Tibial nerve (tissue), 4 donors: ENCODE measurements at regions not wholly inside any gene's neighbourhood (a gene's known extent, or its start where the extent isn't known, plus 50 kb on each side); places are given as distances from the start of the nearest gene placed in this dataset.

Experiments used
- DNase-seq, 2 donors: peaks; one replicate each; pipeline ENCODE4 v3.0.0-alpha.2; 2019; ENCODE audit warnings: low spot score in 2 of 2
- H3K27ac ChIP-seq, 4 donors: fragments of 200-600 bp; sonication (generic) in 3 of 4; one replicate each; pipeline ENCODE4 v1.5.1; 2017 to 2019; ENCODE audit warnings: mild to moderate bottlenecking in 1 of 4
- H3K27me3 ChIP-seq, 2 donors: fragments of 200-600 bp; sonication (generic) in 1 of 2; one replicate each; pipeline versions ENCODE4 v1.5.1 to v1.6.0; 2017 to 2019
- H3K36me3 ChIP-seq, 3 donors: fragments of 200-600 bp; sonication (generic); one replicate each; pipeline ENCODE4 v1.5.1; 2018 to 2019
- H3K4me1 ChIP-seq, 4 donors: fragments of 200-600 bp; sonication (generic) in 3 of 4; one replicate each; pipeline ENCODE4 v1.5.1; 2017 to 2019
- H3K4me3 ChIP-seq, 4 donors: fragments of 200-600 bp; sonication (generic) in 3 of 4; one replicate each; pipeline ENCODE4 v1.5.1; 2017 to 2019; ENCODE audit warnings: mild to moderate bottlenecking in 1 of 4, moderate library complexity in 1 of 4
- H3K9me3 ChIP-seq, 4 donors: fragments of 200-600 bp; sonication (generic) in 3 of 4; one replicate each; pipeline ENCODE4 v1.5.1; 2017 to 2019
- EP300 ChIP-seq, 2 donors: sonication (generic); formaldehyde crosslinking; IDR thresholded peaks; one replicate each; pipeline ENCODE4 v1.6.1; 2017; ENCODE audit warnings: antibody characterized with exemption in 2 of 2, mild to moderate bottlenecking in 1 of 2
- POLR2A ChIP-seq, 2 donors: fragments of 450-650 bp; IDR thresholded peaks; one replicate each; pipeline ENCODE4 v1.6.1; 2017; ENCODE audit warnings: antibody characterized with exemption in 2 of 2, mild to moderate bottlenecking in 2 of 2, moderate library complexity in 2 of 2
- WGBS, 2 donors: methylation state at CpG; one replicate each; pipeline ENCODE4 v1.1.5; 2018; 5-methylcytosine and 5-hydroxymethylcytosine counted together
- TF ChIP-seq, protein P1 (sequence below), 5 experiments: fragments of 200-600 bp in 3 of 5; fragments of 450-650 bp in 2 of 5; sonication (generic) in 3 of 5; IDR thresholded peaks; one replicate each; pipeline ENCODE4 v1.5.1; 2016 to 2019; ENCODE audit warnings: antibody characterized with exemption in 5 of 5, mild to moderate bottlenecking in 3 of 5, moderate library complexity in 2 of 5

DNA sequence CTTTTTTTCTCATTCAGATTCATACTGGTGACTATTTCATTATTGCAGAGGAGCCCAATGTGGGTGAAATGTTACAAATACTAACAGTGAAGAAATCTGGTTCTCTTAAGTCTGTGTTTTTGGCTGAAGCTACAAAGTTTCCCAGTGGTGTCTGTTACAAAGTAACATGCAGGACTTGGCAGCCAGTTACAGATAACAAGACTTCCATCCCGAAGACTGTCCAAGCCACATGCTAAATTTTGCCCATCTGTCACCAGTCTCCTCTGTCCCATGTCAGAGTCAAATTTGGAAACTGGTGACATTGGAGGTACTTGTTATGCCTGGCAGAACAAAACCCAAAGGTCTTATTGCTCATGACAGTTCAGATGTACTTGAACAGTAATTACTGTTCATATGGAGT is 269.2 kb upstream of the GOLIM4 start:
- Histone ChIP-seq H3K4me1 (no peaks in the 10 kb centered on the region), H3K36me3 (no peaks in the 10 kb centered on the region), H3K4me3 (no peak overlapping the region), H3K9me3 (no peaks in the 10 kb centered on the region), H3K27me3 (no peaks in the 10 kb centered on the region), H3K27ac (no peak overlapping the region)
- WGBS, 2 donors = 79 to 85% methylated on average over 1 of the region's 1 CpG
- no peak for TF ChIP-seq EP300 (IDR thresholded peaks at IDR 0.05)
- TF ChIP-seq, protein P1, sequence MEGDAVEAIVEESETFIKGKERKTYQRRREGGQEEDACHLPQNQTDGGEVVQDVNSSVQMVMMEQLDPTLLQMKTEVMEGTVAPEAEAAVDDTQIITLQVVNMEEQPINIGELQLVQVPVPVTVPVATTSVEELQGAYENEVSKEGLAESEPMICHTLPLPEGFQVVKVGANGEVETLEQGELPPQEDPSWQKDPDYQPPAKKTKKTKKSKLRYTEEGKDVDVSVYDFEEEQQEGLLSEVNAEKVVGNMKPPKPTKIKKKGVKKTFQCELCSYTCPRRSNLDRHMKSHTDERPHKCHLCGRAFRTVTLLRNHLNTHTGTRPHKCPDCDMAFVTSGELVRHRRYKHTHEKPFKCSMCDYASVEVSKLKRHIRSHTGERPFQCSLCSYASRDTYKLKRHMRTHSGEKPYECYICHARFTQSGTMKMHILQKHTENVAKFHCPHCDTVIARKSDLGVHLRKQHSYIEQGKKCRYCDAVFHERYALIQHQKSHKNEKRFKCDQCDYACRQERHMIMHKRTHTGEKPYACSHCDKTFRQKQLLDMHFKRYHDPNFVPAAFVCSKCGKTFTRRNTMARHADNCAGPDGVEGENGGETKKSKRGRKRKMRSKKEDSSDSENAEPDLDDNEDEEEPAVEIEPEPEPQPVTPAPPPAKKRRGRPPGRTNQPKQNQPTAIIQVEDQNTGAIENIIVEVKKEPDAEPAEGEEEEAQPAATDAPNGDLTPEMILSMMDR (IDR thresholded peaks at IDR 0.05) = no peak
- TF ChIP-seq POLR2A (IDR thresholded peaks at IDR 0.05) = no peak
- DNase-seq = no peak

DNA sequence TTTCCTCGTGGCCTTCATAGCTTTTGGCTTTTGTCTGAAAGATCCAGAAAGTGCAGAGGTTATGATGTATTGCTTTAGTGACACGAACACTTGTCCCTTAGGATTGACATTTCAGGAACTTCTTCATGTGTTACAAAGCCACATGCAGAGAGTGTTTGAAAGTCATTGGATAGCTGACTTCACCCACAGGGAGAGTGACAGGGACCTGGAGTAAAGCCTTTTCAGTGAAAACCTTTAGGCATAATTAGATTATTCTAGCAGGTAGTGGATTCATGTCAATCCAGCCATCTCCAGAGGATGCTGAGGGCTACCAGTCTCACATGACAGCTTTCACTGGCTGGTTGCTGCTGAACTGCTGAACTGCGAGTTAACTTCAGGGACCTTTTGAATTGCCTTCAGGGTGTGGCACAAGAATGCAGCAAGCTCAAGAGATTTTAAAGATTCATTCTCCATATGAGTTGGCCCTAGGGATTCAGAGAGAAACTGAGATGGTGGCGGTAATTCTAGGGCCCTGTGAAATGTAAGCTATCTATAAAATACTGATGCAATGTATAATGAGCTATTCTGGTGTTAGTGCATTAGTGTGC is 267.0 kb upstream of the GOLIM4 start:
- Histone ChIP-seq H3K27ac (no peak overlapping the region), H3K4me1 (no peaks in the 10 kb centered on the region), H3K9me3 (no peaks in the 10 kb centered on the region), H3K27me3 (no peaks in the 10 kb centered on the region), H3K4me3 (no peak overlapping the region), H3K36me3 (no peaks in the 10 kb centered on the region)
- WGBS, 2 donors = 51 to 54% methylated on average over 4 of the region's 4 CpGs
- DNase-seq = no peak
- no peak for TF ChIP-seq POLR2A (IDR thresholded peaks at IDR 0.05)
- TF ChIP-seq, protein P1 (IDR thresholded peaks at IDR 0.05) = no peak
- TF ChIP-seq EP300 (IDR thresholded peaks at IDR 0.05) = no peak

DNA sequence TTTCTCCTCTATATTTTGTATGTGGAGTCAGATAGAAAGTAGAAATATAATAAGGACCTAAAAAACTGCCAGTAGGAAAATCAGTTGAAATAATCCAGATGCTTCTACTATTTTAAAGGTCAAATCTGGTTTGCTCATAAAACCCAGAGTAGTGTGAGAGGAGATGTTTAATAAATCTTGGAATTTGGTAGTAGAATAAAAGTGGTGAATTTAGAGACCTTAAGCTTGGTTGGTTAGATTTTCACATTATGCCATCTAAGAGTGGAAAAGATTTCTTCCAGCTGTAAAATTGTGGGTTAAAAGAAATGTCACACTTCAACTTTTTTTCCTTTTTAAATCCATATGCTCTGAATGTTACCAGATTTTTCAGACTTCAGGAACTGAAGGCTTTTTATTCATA is 266.4 kb upstream of the GOLIM4 start:
- H3K27me3 ChIP-seq = no peaks in the 10 kb centered on the region
- TF ChIP-seq EP300 (IDR thresholded peaks at IDR 0.05) (no peak), POLR2A (IDR thresholded peaks at IDR 0.05) (no peak)
- TF ChIP-seq, protein P1 (IDR thresholded peaks at IDR 0.05) = no peak
- no peaks in the 10 kb centered on the region for H3K4me1 ChIP-seq
- H3K4me3 ChIP-seq = no peak overlapping the region
- no peaks in the 10 kb centered on the region for H3K36me3 ChIP-seq
- H3K27ac ChIP-seq = no peak overlapping the region
- no peak for DNase-seq
- H3K9me3 ChIP-seq = no peaks in the 10 kb centered on the region

DNA sequence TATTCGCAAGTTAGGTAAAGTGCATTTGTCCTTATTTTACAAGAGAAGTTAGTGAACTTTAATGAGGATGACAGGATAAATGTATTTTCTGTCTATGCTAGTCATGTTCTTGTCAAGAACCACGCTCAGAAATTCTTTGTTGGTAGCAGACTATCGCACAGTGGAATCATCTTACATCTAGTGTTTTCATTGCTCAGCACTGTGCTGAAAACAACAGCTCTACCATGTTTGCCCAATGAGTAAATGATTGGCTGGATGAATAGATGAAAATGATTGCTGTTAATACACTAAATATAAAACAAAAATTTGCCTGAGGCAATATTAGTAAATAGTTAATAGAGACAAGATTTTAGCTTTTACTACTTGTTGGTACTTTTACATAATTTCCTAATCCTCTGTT is 265.3 kb upstream of the GOLIM4 start:
- Histone ChIP-seq H3K36me3 (no peaks in the 10 kb centered on the region), H3K4me3 (no peak overlapping the region), H3K4me1 (no peaks in the 10 kb centered on the region), H3K27ac (no peak overlapping the region), H3K9me3 (no peaks in the 10 kb centered on the region), H3K27me3 (no peaks in the 10 kb centered on the region)
- no peak for DNase-seq
- WGBS, 2 donors = 88 to 90% methylated on average over 3 of the region's 3 CpGs
- TF ChIP-seq POLR2A (IDR thresholded peaks at IDR 0.05) (no peak), EP300 (IDR thresholded peaks at IDR 0.05) (no peak)
- TF ChIP-seq, protein P1 (IDR thresholded peaks at IDR 0.05) = no peak

DNA sequence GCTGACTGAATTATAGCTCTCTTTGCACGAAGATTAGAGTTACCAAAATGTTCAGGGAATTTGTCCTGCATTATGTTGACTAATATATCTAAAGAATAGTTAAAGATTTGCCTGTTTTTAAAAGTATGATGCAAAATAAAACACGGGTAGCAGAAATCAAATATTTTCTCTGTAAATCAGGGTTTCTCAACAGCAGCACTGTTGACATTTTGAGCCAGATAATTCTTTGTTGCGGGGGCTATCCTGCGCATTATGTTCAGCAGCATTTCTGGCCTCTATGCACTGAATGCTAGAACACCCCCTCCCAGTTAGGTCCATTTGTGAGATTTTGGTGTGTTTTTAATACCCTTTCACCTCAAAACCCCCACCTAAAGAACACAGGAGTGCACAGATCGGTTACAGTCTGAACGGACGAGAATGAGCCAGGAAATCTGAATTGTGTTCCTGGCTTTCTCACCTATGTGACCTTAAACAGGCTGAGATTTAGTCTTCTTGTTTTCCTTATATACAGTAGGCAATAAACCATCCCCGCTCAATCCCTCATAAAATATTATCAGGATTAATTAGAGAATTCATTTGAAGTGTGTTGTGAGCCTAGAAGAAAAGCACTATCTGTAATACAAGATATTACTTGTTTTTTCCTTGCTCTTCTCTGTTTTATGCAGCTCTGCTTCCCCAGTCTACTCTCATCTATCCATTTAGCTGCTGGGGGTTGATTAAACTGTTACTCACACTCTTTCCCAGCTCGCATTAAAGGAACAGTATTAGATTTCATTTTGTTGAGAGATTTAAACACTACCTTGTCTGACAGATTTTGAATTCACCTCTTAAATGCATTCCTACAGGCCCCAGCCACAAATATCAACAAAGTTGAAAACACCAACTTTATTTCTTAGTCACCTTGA is 247.5 kb upstream of the GOLIM4 start:
- no peak overlapping the region for H3K4me3 ChIP-seq
- WGBS, 2 donors = 73 to 76% methylated on average over 9 of the region's 9 CpGs
- TF ChIP-seq, protein P1 (IDR thresholded peaks at IDR 0.05) = no peak
- TF ChIP-seq EP300 (IDR thresholded peaks at IDR 0.05) = no peak
- TF ChIP-seq POLR2A (IDR thresholded peaks at IDR 0.05) = no peak
- no peaks in the 10 kb centered on the region for H3K27me3 ChIP-seq
- no peaks in the 10 kb centered on the region for H3K9me3 ChIP-seq
- peaks cover 0 to 17% (median 2%) of the 10 kb centered on the region in 4 donors for H3K4me1 ChIP-seq
- no peak for DNase-seq
- H3K27ac ChIP-seq = no peak overlapping the region
- no peaks in the 10 kb centered on the region for H3K36me3 ChIP-seq
